Suprapubic skin (tissue), 4 donors: ENCODE measurements at regions not wholly inside any gene's neighbourhood (a gene's known extent, or its start where the extent isn't known, plus 50 kb on each side); places are given as distances from the start of the nearest gene placed in this dataset.

ENCODE experiments used
- DNase-seq, 2 donors: peaks; one replicate each; pipeline ENCODE4 v3.0.0-alpha.2; 2019; ENCODE audit warnings: low spot score in 2 of 2
- H3K27ac ChIP-seq: fragments of 200-600 bp; sonication (generic); one replicate; pipeline ENCODE4 v1.5.1; 2019
- H3K27me3 ChIP-seq: fragments of 200-600 bp; sonication (generic); one replicate; pipeline ENCODE4 v1.5.1; 2019
- H3K36me3 ChIP-seq: fragments of 200-600 bp; sonication (generic); one replicate; pipeline ENCODE4 v1.5.1; 2019
- H3K4me1 ChIP-seq: fragments of 200-600 bp; sonication (generic); one replicate; pipeline ENCODE4 v1.5.1; 2019
- H3K4me3 ChIP-seq: fragments of 200-600 bp; sonication (generic); one replicate; pipeline ENCODE4 v1.5.1; 2019; ENCODE audit warnings: mild to moderate bottlenecking
- H3K9me3 ChIP-seq: fragments of 200-600 bp; sonication (generic); one replicate; pipeline ENCODE4 v1.5.1; 2019
- CTCF ChIP-seq, 2 donors: fragments of 200-600 bp in 1 of 2; fragments of 450-650 bp in 1 of 2; sonication (generic) in 1 of 2; IDR thresholded peaks; one replicate each; pipeline ENCODE4 v1.5.1; 2016 to 2019; ENCODE audit warnings: antibody characterized with exemption in 2 of 2, mild to moderate bottlenecking in 1 of 2, moderate library complexity in 1 of 2
- EP300 ChIP-seq: sonication (generic); formaldehyde crosslinking; IDR thresholded peaks from one replicate; pipeline ENCODE4 v1.6.1; 2017; ENCODE audit warnings: antibody characterized with exemption
- POLR2A ChIP-seq, 2 donors: fragments of 450-650 bp; IDR thresholded peaks; one replicate each; pipeline ENCODE4 v1.6.1; 2017; ENCODE audit warnings: antibody characterized with exemption in 2 of 2, mild to moderate bottlenecking in 2 of 2, moderate library complexity in 2 of 2
- POLR2AphosphoS5 ChIP-seq, 3 donors: sonication (generic); formaldehyde crosslinking; IDR thresholded peaks; one replicate each; pipeline ENCODE4 v1.6.1; 2017; ENCODE audit warnings: antibody characterized with exemption in 3 of 3
- WGBS: methylation state at CpG from one replicate; pipeline ENCODE4 v1.1.5; 2018; 5-methylcytosine and 5-hydroxymethylcytosine counted together

GRCh38 chr7:49327155-49327554 is 402.8 kb downstream of the CDC14C start:
- H3K36me3 ChIP-seq = no peaks in the 10 kb centered on the region
- H3K4me3 ChIP-seq = no peak overlapping the region
- no peak overlapping the region for H3K27ac ChIP-seq
- TF ChIP-seq POLR2A (IDR thresholded peaks at IDR 0.05) = no peak
- no peak for TF ChIP-seq POLR2AphosphoS5 (IDR thresholded peaks at IDR 0.05)
- no peak for TF ChIP-seq EP300
- TF ChIP-seq CTCF (IDR thresholded peaks at IDR 0.05) = no peak
- no peak for DNase-seq
- H3K9me3 ChIP-seq = no peaks in the 10 kb centered on the region
- H3K4me1 ChIP-seq = no peaks in the 10 kb centered on the region
- 87% methylated on average over 8 of the region's 8 CpGs for WGBS
- H3K27me3 ChIP-seq = no peaks in the 10 kb centered on the region

- no peak for TF ChIP-seq EP300
- no peak for TF ChIP-seq POLR2AphosphoS5 (IDR thresholded peaks at IDR 0.05)
- no peak for TF ChIP-seq CTCF (IDR thresholded peaks at IDR 0.05)
- no peak for TF ChIP-seq POLR2A (IDR thresholded peaks at IDR 0.05)
- H3K9me3 ChIP-seq = no peaks in the 10 kb centered on the region
- H3K27me3 ChIP-seq = no peaks in the 10 kb centered on the region
- DNase-seq = no peak
- H3K27ac ChIP-seq = no peak overlapping the region
- H3K36me3 ChIP-seq = no peaks in the 10 kb centered on the region
- no peaks in the 10 kb centered on the region for H3K4me1 ChIP-seq
- 75% methylated on average over 4 of the region's 4 CpGs for WGBS
- no peak overlapping the region for H3K4me3 ChIP-seq
These were observed 409.0 kb downstream of the CDC14C start for GRCh38 chr7:49333180-49333881.

GRCh38 chr7:49341849-49342248 is 417.5 kb downstream of the CDC14C start:
- peaks cover 10% of the 10 kb centered on the region for H3K4me1 ChIP-seq
- 81% methylated on average over 3 of the region's 3 CpGs for WGBS

GRCh38 chr7:49344556-49344955 is 420.2 kb downstream of the CDC14C start:
- H3K36me3 ChIP-seq = no peaks in the 10 kb centered on the region
- no peaks in the 10 kb centered on the region for H3K9me3 ChIP-seq
- no peaks in the 10 kb centered on the region for H3K27me3 ChIP-seq
- 79% methylated on average over 1 of the region's 1 CpG for WGBS
- DNase-seq = no peak
- no peak overlapping the region for H3K4me3 ChIP-seq
- H3K27ac ChIP-seq = no peak overlapping the region
- H3K4me1 ChIP-seq = peaks cover 12% of the 10 kb centered on the region
- no peak for TF ChIP-seq CTCF (IDR thresholded peaks at IDR 0.05)
- no peak for TF ChIP-seq POLR2AphosphoS5 (IDR thresholded peaks at IDR 0.05)
- TF ChIP-seq EP300 = no peak
- no peak for TF ChIP-seq POLR2A (IDR thresholded peaks at IDR 0.05)

More at GRCh38 chr7:49341849-49342248, 417.5 kb downstream of the CDC14C start:
- no peak for DNase-seq
- H3K27me3 ChIP-seq = no peaks in the 10 kb centered on the region
- no peaks in the 10 kb centered on the region for H3K9me3 ChIP-seq
- H3K36me3 ChIP-seq = no peaks in the 10 kb centered on the region
- H3K27ac ChIP-seq = no peak overlapping the region
- H3K4me3 ChIP-seq = no peak overlapping the region
- TF ChIP-seq POLR2A (IDR thresholded peaks at IDR 0.05) (no peak), EP300 (no peak), CTCF (IDR thresholded peaks at IDR 0.05) (no peak), POLR2AphosphoS5 (IDR thresholded peaks at IDR 0.05) (no peak)

GRCh38 chr7:49346195-49346899 is 422.0 kb downstream of the CDC14C start:
- Histone ChIP-seq H3K4me1 (peaks cover 12% of the 10 kb centered on the region), H3K36me3 (no peaks in the 10 kb centered on the region), H3K4me3 (no peak overlapping the region), H3K9me3 (no peaks in the 10 kb centered on the region), H3K27ac (no peak overlapping the region), H3K27me3 (no peaks in the 10 kb centered on the region)
- DNase-seq = no peak
- WGBS = 25% methylated on average over 1 of the region's 1 CpG
- TF ChIP-seq CTCF (IDR thresholded peaks at IDR 0.05) = no peak
- no peak for TF ChIP-seq POLR2A (IDR thresholded peaks at IDR 0.05)
- TF ChIP-seq POLR2AphosphoS5 (IDR thresholded peaks at IDR 0.05) = no peak
- TF ChIP-seq EP300 = no peak
